ENCODE measurements at regions not wholly inside any gene's neighbourhood (a gene's known extent, or its start where the extent isn't known, plus 50 kb on each side); places are given as distances from the start of the nearest gene placed in this dataset.
A peak's percentile ranks its signal among the peaks of the same experiment; 100 is the strongest.

DNA sequence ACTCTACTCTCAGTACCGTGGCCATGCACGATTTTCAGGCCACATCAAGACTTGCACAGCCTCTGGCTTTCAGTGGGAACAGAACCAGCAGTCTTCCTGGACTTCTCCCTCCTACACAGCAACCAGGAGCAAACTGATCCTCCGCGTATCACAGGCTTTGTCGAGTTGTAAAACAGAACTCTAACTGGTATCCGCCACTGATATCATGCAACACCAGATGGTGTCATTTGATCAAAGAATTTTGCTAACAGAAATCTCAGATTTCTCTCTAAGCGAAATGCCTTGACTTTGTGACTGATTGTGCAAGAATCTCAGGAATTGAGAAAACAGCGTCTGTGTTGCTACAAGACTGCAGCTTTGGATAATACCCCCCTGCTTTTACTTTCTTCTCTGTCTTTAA lies 85.7 kb downstream of the COPS8 start:
- peak; percentile 94 for DNase-seq

DNA sequence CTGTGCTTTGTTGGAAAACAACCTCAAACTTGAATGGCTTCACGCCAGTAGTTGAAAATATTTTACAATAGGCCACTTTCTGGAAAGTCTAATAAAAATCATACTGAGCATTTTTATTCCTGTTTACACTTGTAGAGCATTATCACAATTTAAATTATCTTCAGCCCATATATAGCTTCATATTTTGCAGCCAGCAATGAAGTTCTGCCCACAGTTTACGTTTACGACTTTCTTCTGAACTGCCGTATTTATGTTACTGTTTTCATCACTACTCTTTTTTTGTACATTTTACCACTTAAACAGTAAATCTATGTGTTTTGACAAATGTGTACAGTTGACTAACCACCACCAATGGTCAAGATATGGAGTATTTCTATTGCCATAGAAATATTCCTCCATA lies 86.2 kb downstream of the COPS8 start:
- DNase-seq = peak; percentile 26

DNA sequence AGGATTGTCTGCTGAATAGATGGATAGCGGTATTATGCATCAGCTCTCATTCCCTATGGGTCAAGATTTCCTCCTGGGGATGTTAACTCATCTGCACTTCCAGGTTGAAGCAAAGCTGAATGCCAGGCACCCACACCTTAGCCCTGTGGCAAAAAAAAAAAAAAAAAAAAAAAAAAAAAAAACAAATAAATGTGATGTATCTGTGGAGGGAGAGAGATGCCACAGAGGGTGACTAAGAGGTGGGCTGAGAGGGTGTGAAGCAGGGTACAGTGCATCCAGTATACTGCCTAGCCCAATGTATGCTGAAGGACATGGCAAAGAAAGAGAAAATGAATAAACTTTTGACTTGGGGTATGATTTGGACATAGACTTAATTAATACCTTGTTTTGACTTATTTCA lies 91.4 kb downstream of the COPS8 start:
- no peak for DNase-seq

- DNase-seq = no peak
These were observed 92.3 kb downstream of the COPS8 start for GRCh38 chr2:237177986-237178385.

DNA sequence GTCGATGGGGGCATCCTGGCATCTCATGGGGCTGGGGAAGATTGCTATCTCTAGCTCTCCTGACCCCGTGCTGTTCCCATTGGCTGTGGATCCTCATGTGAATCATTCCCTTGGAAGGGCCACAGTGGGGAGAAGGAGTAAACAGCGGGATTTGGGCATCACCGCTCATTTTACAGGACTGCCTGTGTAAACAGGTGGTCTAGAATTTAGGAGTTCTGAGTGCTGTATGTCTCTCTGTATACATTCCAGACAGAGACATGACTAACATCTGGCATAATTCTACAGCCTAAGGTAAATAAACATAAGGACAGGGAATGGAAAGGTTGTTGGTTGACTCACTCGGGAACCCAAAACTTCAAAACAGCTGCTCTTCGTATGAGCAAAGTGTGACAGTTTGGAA lies 92.7 kb downstream of the COPS8 start:
- peak; percentile 98 for DNase-seq

GRCh38 chr2:237179161-237179560 lies 93.5 kb downstream of the COPS8 start:
- peak; percentile 73 for DNase-seq

DNA sequence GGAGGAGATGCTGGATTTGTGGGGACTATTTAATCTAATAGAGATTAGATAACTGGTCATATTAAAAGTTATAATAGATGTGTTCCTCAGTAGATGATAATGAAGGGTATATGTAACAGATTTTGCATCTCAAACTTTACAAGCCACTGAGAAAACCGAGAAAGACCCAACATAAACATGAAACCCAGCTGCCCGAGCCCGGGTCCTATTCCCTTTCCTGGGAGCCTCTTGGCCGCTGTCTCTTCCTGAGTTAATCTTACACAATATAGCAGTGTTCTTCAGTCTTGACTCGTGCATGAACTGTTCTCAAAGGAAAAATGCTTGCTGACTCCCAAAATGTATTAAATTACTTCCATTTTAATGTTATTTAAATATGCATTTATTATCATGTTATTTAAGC lies 94.5 kb downstream of the COPS8 start:
- DNase-seq = no peak

DNA sequence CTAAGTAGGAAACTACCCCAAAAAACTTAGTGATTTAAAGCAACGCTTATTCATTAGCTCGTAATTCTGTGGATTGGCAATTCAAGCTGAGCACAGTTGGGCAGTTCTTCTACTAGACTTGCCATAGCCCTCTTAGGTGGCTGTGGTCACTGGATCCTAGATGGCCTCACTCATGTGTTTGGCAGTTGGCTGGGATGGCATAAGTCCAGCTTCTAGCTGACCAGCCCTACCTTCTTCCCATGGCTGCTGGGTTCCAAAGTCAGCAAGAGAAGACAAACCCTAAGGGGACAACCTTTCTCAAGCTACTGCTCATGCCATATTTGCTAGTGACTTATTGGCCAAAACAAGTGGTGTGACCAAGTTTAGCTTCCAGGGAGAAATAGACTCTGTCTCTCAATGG lies 95.3 kb downstream of the COPS8 start:
- no peak for DNase-seq

DNA sequence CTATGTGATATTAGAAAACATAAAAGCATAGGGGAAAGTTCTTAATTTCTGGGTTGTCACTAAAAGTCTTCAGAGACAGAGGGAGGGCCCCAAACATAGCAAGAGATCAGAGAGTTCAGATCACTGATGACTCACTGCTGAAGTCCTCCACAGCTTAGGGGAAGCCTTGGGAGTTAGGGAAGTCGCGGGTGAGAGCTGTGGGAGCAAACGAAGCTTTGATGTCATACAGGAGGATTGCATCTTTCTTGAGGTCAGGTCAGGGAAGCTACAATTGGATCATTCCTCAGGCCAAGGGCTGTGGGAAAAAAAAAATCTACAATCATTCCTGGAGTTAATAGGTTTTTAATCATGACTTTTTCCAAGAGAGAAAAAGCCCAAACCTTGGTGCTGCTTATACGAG lies 96.2 kb downstream of the COPS8 start:
- peak; percentile 98 for DNase-seq

- DNase-seq = no peak
These were observed 96.9 kb downstream of the COPS8 start for GRCh38 chr2:237182422-237183123.

DNA sequence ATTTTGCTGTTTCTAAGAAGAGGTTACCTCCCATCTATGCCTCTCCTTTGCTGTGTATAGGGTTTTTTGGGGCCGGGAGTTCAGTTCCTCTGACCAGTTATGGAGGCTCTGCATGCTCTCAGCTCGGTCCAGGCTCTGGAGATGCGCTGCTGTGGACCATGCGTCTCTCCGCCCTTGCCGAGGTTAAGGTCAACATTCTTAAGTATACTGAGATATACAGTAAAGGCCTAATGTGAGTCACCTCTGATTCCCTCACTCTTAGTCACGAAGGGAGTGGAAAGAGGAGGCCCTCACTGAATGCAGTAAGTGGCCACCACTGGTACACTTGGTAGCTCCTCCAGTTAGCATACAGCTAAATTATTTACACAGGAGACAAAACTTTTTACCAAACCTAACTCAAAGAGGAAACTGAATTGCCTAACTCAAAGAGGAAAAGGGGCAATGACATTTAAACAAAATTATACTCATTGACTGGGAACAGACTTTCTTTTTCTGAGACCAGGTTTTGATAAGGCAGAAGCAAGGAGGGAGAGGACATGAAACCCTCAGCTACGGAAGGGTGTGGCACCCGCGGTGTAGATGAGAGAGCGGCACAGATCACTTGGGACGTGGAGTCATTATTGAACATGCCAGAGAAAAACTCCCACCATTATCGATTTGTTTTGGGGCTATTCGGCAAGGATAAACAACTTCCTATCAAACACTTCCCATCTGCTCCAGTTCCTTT lies 98.7 kb downstream of the COPS8 start:
- peak; percentile 98 for DNase-seq

DNA sequence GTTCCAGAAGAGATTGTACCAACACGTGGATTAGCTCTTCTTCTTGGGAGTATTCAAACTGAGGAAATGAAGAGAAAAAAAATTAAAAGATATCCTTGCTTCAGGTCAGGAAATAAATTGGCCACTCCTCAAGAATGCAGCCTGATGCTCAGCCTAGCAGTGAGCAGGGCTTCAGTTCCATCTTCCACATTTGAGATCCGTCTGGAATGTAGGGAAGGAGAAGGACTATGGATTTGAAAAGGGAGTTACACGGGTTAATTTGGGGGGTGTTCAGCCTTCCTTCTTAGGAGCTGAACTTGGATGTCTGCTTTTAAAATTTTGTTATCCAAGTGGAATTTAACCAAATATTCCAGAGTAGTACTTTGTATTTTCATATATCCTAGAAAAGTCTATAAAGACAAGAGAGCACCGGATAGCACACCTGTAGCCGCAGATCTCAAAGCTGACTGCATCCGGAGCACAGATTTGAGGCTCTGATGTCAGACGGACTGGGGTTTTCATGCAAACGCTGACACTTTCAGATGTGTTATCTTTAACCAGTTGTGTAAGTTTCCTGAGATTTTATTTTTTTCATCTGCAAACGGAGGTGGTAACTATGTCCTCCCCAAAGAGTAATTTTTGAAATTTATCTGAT lies 99.3 kb downstream of the COPS8 start:
- no peak for DNase-seq

DNA sequence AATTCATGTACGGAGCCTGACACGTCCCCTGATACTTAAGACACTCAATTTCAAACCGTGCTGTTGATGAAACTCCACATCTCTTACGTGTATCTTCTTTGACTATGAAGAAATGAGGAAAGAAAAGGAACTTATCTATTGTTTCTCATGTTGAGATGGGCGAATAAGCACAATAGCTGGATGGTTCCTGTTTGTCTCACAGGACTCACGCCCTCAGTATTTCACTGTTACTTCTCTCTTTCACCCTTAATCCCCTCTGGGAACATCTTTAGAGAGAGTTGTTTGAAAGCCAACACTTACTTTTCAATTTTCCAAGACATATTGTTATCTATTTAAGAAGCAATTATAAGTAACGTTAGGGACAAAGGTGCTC lies 99.8 kb downstream of the COPS8 start:
- DNase-seq = no peak

DNA sequence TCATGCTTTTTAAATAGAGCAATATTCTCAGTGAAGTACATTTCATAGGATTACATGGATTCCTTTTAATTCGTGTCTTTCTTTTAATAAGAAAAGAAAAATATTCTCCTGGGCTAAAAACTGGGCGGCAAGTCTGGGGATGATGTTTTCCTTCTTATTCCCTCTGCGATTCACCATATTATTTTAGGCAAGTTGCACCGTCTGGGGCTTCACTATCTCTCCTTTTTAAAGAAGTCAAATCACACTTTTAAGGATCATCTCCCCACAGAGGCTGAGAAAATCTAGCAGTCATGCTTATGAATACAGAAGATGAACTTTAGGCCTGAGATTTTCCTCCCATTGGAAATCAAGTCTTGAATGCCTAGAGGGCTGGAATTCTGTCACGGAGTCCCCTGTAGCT lies 104.1 kb downstream of the COPS8 start:
- DNase-seq = no peak

- no peak for DNase-seq
These were observed 105.5 kb downstream of the COPS8 start for GRCh38 chr2:237190966-237191713.

GRCh38 chr2:237191714-237192081 lies 106.0 kb downstream of the COPS8 start:
- no peak for DNase-seq

GRCh38 chr2:237192881-237193280 lies 107.2 kb downstream of the COPS8 start:
- no peak for DNase-seq

DNA sequence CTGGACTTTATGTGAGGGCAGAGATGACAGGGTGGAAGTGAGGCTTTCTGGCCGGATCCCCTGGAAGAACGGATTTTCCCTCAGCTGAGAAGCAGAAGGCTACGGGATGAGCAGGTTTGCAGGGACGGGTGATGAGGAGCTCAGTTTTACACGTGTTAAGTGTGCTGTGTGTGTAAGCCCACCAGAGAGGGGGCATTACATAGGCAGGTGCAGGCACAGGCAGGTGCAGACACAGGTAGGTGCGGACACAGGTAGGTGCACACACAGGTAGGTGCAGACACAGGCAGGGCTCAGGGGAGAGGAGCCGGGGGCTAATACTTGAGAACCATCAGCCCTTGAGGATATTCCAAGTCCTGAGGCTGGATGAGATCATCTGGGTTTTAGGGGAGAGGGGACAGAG lies 107.7 kb downstream of the COPS8 start:
- DNase-seq = no peak

DNA sequence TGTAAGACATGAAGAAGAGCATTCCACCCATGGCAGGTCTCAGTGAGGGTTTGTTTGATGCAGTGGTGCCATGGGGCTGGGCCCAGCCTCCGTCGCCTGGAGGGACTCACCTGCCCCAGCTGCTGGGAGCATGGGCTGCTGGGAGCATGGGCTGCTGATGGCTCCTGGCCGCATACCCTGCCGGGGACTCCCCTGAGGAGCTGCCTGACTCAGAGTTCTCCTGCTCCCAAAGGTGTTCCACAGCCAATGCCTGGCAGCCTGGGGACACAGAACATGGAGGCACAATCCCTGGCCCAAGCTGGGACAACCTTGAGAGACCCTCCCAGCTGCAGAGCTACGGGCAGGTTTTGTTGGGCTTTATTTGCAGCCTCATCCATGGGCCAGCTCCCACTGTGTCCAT lies 108.4 kb downstream of the COPS8 start:
- no peak for DNase-seq

GRCh38 chr2:237194906-237195305 lies 109.2 kb downstream of the COPS8 start:
- no peak for DNase-seq

- DNase-seq = no peak
These were observed 109.9 kb downstream of the COPS8 start for GRCh38 chr2:237195396-237196120.

- DNase-seq = no peak
These were observed 110.7 kb downstream of the COPS8 start for GRCh38 chr2:237196409-237196808.

Measured in HCEC 1CT (cell line).